IMR-90 (cell line): ENCODE measurements at regions not wholly inside any gene's neighbourhood (a gene's known extent, or its start where the extent isn't known, plus 50 kb on each side); places are given as distances from the start of the nearest gene placed in this dataset.
"Not testable (repeated sequence)": the region's sequence is repeated elsewhere in the genome, so short reads cannot be mapped to it uniquely, and the experiment has no call there.

Experiments
- ATAC-seq: fragments of 200-7000 bp; cut with Tn5 transposase; 2 replicates; pipeline ENCODE4 v1.9.1; 2020; ENCODE audit warnings: low read depth, mild to moderate bottlenecking, moderate library complexity
- BruUV-seq: library from RNA; stranded (reverse); fragments of 400-500 nt; replicated peaks from 2 replicates; lab custom pipeline; 2021; lab: Mats Ljungman, UMichigan
- CTCF ChIA-PET: fragments of 300-600 bp; formaldehyde crosslinking; extraction: SDS; loops from one replicate; lab custom pipeline; 2021; ENCODE audit warnings: antibody characterized with exemption; lab: Yijun Ruan, JAX
- POLR2A ChIA-PET: fragments of 300-600 bp; sonication (Branson Sonifier 250); formaldehyde crosslinking; loops from one replicate; lab custom pipeline; 2022; ENCODE audit warnings: antibody characterized with exemption; ENCODE audit not compliant: unreplicated experiment; lab: Charles Lee
- DNase-seq: peaks from one replicate; pipeline ENCODE4 v3.0.0; 2013
- H2AFZ ChIP-seq: replicated peaks from 2 replicates; pipeline ENCODE3; 2013; ENCODE audit warnings: low read length, mild to moderate bottlenecking; ENCODE audit not compliant: poor library complexity
- H2AK5ac ChIP-seq: 2 replicates; pipeline ENCODE4 v1.6.1; 2013; ENCODE audit warnings: low read depth, low read length, inconsistent platforms
- H2AK9ac ChIP-seq: replicated peaks from 2 replicates; pipeline ENCODE3; 2013; ENCODE audit warnings: mild to moderate bottlenecking, low read depth, low read length, moderate library complexity; ENCODE audit not compliant: poor library complexity
- H2BK120ac ChIP-seq: 2 replicates; pipeline ENCODE4 v1.6.1; 2013; ENCODE audit warnings: low read depth, low read length, inconsistent platforms
- H2BK15ac ChIP-seq: 3 replicates; pipeline ENCODE4 v1.6.1; 2013; ENCODE audit warnings: low read depth, low read length, inconsistent platforms
- H2BK20ac ChIP-seq: 2 replicates; pipeline ENCODE4 v1.6.1; 2013; ENCODE audit warnings: low read depth, mild to moderate bottlenecking, inconsistent platforms, low read length, moderate library complexity
- H2BK5ac ChIP-seq: 2 replicates; pipeline ENCODE4 v1.6.1; 2013; ENCODE audit warnings: mild to moderate bottlenecking, low read depth, low read length, inconsistent platforms; ENCODE audit not compliant: poor library complexity, severe bottlenecking
- H3K14ac ChIP-seq: replicated peaks from 2 replicates; pipeline ENCODE4 v1.6.1; 2013; ENCODE audit warnings: low read depth, low read length, inconsistent platforms
- H3K18ac ChIP-seq: 2 replicates; pipeline ENCODE4 v1.6.1; 2013; ENCODE audit warnings: low read depth, low read length, control low read depth
- H3K23ac ChIP-seq: 2 replicates; pipeline ENCODE4 v1.6.1; 2013; ENCODE audit warnings: low read depth, low read length, inconsistent platforms
- H3K27ac ChIP-seq: 2 replicates; pipeline ENCODE4 v1.5.1; 2013; ENCODE audit warnings: mild to moderate bottlenecking, control low read depth, low read length; ENCODE audit not compliant: insufficient read depth
- H3K27me3 ChIP-seq: 2 replicates; pipeline ENCODE4 v1.6.1; 2013; ENCODE audit warnings: low read length; ENCODE audit not compliant: control insufficient read depth, insufficient read depth
- H3K36me3 ChIP-seq: 2 replicates; pipeline ENCODE4 v1.6.1; 2013; ENCODE audit warnings: low read length, mixed read lengths; ENCODE audit not compliant: control insufficient read depth, insufficient read depth
- H3K4ac ChIP-seq: 2 replicates; pipeline ENCODE4 v1.6.1; 2013; ENCODE audit warnings: low read depth, low read length, inconsistent platforms
- H3K4me1 ChIP-seq: 2 replicates; pipeline ENCODE4 v1.6.1; 2013; ENCODE audit warnings: low read length, mixed read lengths; ENCODE audit not compliant: control insufficient read depth, insufficient read depth
- H3K4me2 ChIP-seq: 2 replicates; pipeline ENCODE4 v1.6.1; 2013; ENCODE audit warnings: low read depth, mild to moderate bottlenecking, control low read depth, low read length, moderate library complexity
- H3K4me3 ChIP-seq: 2 replicates; pipeline ENCODE4 v1.5.1; 2013; ENCODE audit warnings: low read depth, mild to moderate bottlenecking, control low read depth, low read length, moderate library complexity; ENCODE audit not compliant: insufficient read depth
- H3K56ac ChIP-seq: 2 replicates; pipeline ENCODE4 v1.6.1; 2013; ENCODE audit warnings: low read length, inconsistent platforms; ENCODE audit not compliant: insufficient read depth; ENCODE audit errors: extremely low read depth
- H3K79me1 ChIP-seq, 2 experiments: 2 replicates each; pipeline ENCODE4 v1.6.1; 2013; ENCODE audit warnings: low read length in 2 of 2, inconsistent platforms in 1 of 2, low read depth in 1 of 2
- H3K9ac ChIP-seq: 2 replicates; pipeline ENCODE4 v1.6.1; 2013; ENCODE audit warnings: low read depth, low read length, control low read depth
- H3K9me1 ChIP-seq: 2 replicates; pipeline ENCODE4 v1.6.1; 2013; ENCODE audit warnings: low read length, inconsistent platforms; ENCODE audit not compliant: insufficient read depth
- H3K9me3 ChIP-seq: 2 replicates; pipeline ENCODE4 v1.6.1; 2013; ENCODE audit warnings: low read length; ENCODE audit not compliant: control insufficient read depth, insufficient read depth
- H4K20me1 ChIP-seq: 2 replicates; pipeline ENCODE4 v1.6.1; 2013; ENCODE audit warnings: low read length, inconsistent platforms; ENCODE audit not compliant: insufficient read depth
- H4K5ac ChIP-seq: 2 replicates; pipeline ENCODE4 v1.6.1; 2013; ENCODE audit warnings: mild to moderate bottlenecking, low read depth, low read length, control low read depth
- H4K8ac ChIP-seq, 2 experiments: 2 replicates each; pipeline ENCODE4 v1.6.1; 2013; ENCODE audit warnings: low read depth in 2 of 2, low read length in 2 of 2, control low read depth in 1 of 2, inconsistent platforms in 1 of 2
- H4K91ac ChIP-seq: 2 replicates; pipeline ENCODE4 v1.6.1; 2013; ENCODE audit warnings: low read depth, low read length, inconsistent platforms; ENCODE audit not compliant: insufficient read depth
- BHLHE40 ChIP-seq: fragments of 150-350 bp; IDR thresholded peaks from 2 replicates; pipeline ENCODE4 v1.6.1; 2016; ENCODE audit warnings: mild to moderate bottlenecking, low read depth, low read length
- CEBPB ChIP-seq: IDR thresholded peaks from 2 replicates; pipeline ENCODE4 v1.6.1; 2012; ENCODE audit warnings: low read depth, low read length, improper control_type of control experiment
- RAD21 ChIP-seq: IDR thresholded peaks from 2 replicates; pipeline ENCODE4 v1.6.1; 2012; ENCODE audit warnings: low read length, improper control_type of control experiment
- WGBS, 2 experiments: methylation state at CpG; one replicate each; pipeline versions ENCODE4 v1.1.5 to v1.1.7; 2013; ENCODE audit warnings: missing lambda C conversion rate in 2 of 2; ENCODE audit not compliant: insufficient read length in 1 of 2; ENCODE audit errors: extremely low coverage in 2 of 2; 5-methylcytosine and 5-hydroxymethylcytosine counted together
- dilution Hi-C: fragments of 300-500 bp; cut with HindIII; formaldehyde crosslinking; loops from one replicate; pipeline ENCODE4 v1.14.3; 2018; ENCODE audit warnings: low sequenced_read_pairs; ENCODE audit not compliant: unreplicated experiment
- in situ Hi-C: fragments of 300-500 bp; cut with MboI; formaldehyde crosslinking; loops from 3 replicates; pipeline ENCODE4 v1.14.3; 2019; ENCODE audit warnings: low sequenced_read_pairs, inconsistent platforms, mixed read lengths
- intact Hi-C: fragments of 100-400 bp; cut with micrococcal nuclease; formaldehyde crosslinking; loops from 2 replicates; pipeline ENCODE4 v1.10.0; 2022

GRCh38 chr18:78507217-78507616 is 472.4 kb upstream of the SALL3 start:
- H3K4me1 ChIP-seq, result no peaks in the 10 kb centered on the region
- no peak overlapping the region for H3K4ac ChIP-seq
- H3K9me3 ChIP-seq, result peaks cover 62% of the 10 kb centered on the region
- H2BK20ac ChIP-seq, result no peak overlapping the region
- no peak overlapping the region for H2AK9ac ChIP-seq
- no peaks in the 10 kb centered on the region for H3K27me3 ChIP-seq
- no peaks in the 10 kb centered on the region for H4K20me1 ChIP-seq
- TF ChIP-seq RAD21 (no peak), CEBPB (no peak), BHLHE40 (no peak)
- H4K91ac ChIP-seq, result no peak overlapping the region
- H3K14ac ChIP-seq, result no peak overlapping the region
- ChIA-PET POLR2A (no interaction called here), CTCF (no interaction called here)
- H2AFZ ChIP-seq, result no peak overlapping the region
- dilution Hi-C loops, result no loop called here
- no peak overlapping the region for H3K4me3 ChIP-seq
- BruUV-seq, result no TSS peak
- H3K23ac ChIP-seq, result no peak overlapping the region
- no peak overlapping the region for H3K18ac ChIP-seq
- no peak overlapping the region for H3K56ac ChIP-seq
- intact Hi-C loops, result no loop called here
- in situ Hi-C loops, result no loop called here
- no peak for ATAC-seq
- H2BK15ac ChIP-seq, result no peak overlapping the region
- no peak overlapping the region for H2BK120ac ChIP-seq
- H3K9ac ChIP-seq, result no peak overlapping the region
- H2AK5ac ChIP-seq, result no peak overlapping the region
- H2BK5ac ChIP-seq, result no peak overlapping the region
- no peak for DNase-seq
- H3K4me2 ChIP-seq, result no peak overlapping the region
- no peaks in the 10 kb centered on the region for H3K9me1 ChIP-seq
- no peak overlapping the region for H3K27ac ChIP-seq
- 75% methylated on average over 7 of the region's 12 CpGs; no CpG with 5 or more reads in 1 of the 2 experiments for WGBS, 2 experiments
- no peak overlapping the region for H4K8ac ChIP-seq
- H4K5ac ChIP-seq, result no peak overlapping the region
- H3K79me1 ChIP-seq, result no peaks in the 10 kb centered on the region
- no peaks in the 10 kb centered on the region for H3K36me3 ChIP-seq

- H4K91ac ChIP-seq, H2BK15ac ChIP-seq, H3K27me3 ChIP-seq, H3K4me1 ChIP-seq, H3K56ac ChIP-seq, H4K5ac ChIP-seq, H4K20me1 ChIP-seq, BruUV-seq, H2BK5ac ChIP-seq, H3K23ac ChIP-seq, H3K79me1 ChIP-seq, H3K18ac ChIP-seq, H2AK5ac ChIP-seq, intact Hi-C loops, DNase-seq, H3K4ac ChIP-seq, H4K8ac ChIP-seq, H3K14ac ChIP-seq, H3K4me3 ChIP-seq, H3K9me1 ChIP-seq, H2AFZ ChIP-seq, H3K36me3 ChIP-seq, H3K9ac ChIP-seq, dilution Hi-C loops, H3K27ac ChIP-seq, POLR2A ChIA-PET, H2BK120ac ChIP-seq, H2AK9ac ChIP-seq, CTCF ChIA-PET, ATAC-seq, H3K4me2 ChIP-seq, H2BK20ac ChIP-seq, in situ Hi-C loops: not testable (repeated sequence)
- H3K9me3 ChIP-seq, result peaks cover 61% of the 10 kb centered on the region
- WGBS, 2 experiments, result 68% methylated on average over 11 of the region's 19 CpGs; no CpG with 5 or more reads in 1 of the 2 experiments
These were observed 471.3 kb upstream of the SALL3 start for GRCh38 chr18:78508228-78508824.
